Endothelial cell (in vitro differentiated cells): ENCODE measurements at regions not wholly inside any gene's neighbourhood (a gene's known extent, or its start where the extent isn't known, plus 50 kb on each side); places are given as distances from the start of the nearest gene placed in this dataset.
"Not testable (repeated sequence)": the region's sequence is repeated elsewhere in the genome, so short reads cannot be mapped to it uniquely, and the experiment has no call there.

Experiments
- DNase-seq: peaks from one replicate; pipeline ENCODE4 v3.0.0; 2021; ENCODE audit warnings: low spot score
- H3K27ac Mint-ChIP-seq: one replicate; pipeline ENCODE4 v1.8.0; 2021; ENCODE audit warnings: mixed read lengths, inconsistent platforms; ENCODE audit not compliant: unreplicated experiment
- H3K27me3 Mint-ChIP-seq: one replicate; pipeline ENCODE4 v1.8.0; 2021; ENCODE audit warnings: mild to moderate bottlenecking, moderate library complexity, mixed read lengths, inconsistent platforms; ENCODE audit not compliant: unreplicated experiment
- H3K36me3 Mint-ChIP-seq: one replicate; pipeline ENCODE4 v1.8.0; 2021; ENCODE audit warnings: mild to moderate bottlenecking, low read depth, mixed read lengths, inconsistent platforms; ENCODE audit not compliant: unreplicated experiment
- H3K4me1 Mint-ChIP-seq: one replicate; pipeline ENCODE4 v1.8.0; 2021; ENCODE audit warnings: mild to moderate bottlenecking, mixed read lengths, inconsistent platforms; ENCODE audit not compliant: unreplicated experiment
- H3K4me3 Mint-ChIP-seq: one replicate; pipeline ENCODE4 v1.8.0; 2021; ENCODE audit warnings: mild to moderate bottlenecking, mixed read lengths, inconsistent platforms; ENCODE audit not compliant: unreplicated experiment
- H3K9me3 Mint-ChIP-seq: one replicate; pipeline ENCODE4 v1.8.0; 2021; ENCODE audit warnings: mixed read lengths, inconsistent platforms; ENCODE audit not compliant: unreplicated experiment
- CTCF ChIP-seq: fragments of 200-600 bp; sonication (generic); IDR thresholded peaks from one replicate; pipeline ENCODE4 v1.5.0; 2021; ENCODE audit warnings: antibody characterized with exemption; ENCODE audit not compliant: unreplicated experiment

DNA sequence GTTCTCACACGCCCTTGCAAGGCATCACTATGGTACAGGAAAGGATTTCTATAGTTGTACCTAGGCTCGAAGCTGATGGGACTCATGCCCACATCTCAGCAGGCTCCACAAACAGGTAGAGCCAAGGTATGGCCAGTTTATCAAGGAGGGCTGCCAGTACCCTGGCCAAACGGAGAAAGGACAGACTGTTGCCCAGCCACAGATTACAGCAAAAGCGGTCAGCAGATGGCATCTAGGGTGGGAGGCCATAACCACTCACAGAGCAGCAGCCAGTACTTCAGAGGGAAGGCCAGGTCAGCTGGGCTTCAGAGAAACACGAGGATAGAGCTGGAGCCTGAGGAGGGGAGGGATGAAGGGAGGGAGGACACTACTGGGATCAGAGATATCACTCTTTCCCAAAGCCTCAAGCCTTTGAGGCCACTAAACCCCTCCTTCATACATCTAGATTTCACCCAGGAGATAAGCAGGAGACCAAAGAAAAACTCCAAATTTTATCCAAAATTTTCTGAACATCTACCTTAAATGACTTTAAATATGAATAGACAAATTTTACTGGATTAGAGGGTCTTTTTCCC is 904.2 kb upstream of the NXPH2 start:
- H3K27me3 Mint-ChIP-seq = peaks cover 2% of the 10 kb centered on the region
- H3K9me3 Mint-ChIP-seq = no peaks in the 10 kb centered on the region
- peaks cover 10% of the 10 kb centered on the region for H3K4me1 Mint-ChIP-seq
- H3K27ac Mint-ChIP-seq = no peak overlapping the region
- no peak for TF ChIP-seq CTCF
- no peak overlapping the region for H3K4me3 Mint-ChIP-seq
- DNase-seq = no peak
- H3K36me3 Mint-ChIP-seq = no peaks in the 10 kb centered on the region

- Mint-ChIP-seq H3K27ac (peak overlapping the region; percentile 27), H3K36me3 (no peaks in the 10 kb centered on the region), H3K4me3 (no peak overlapping the region), H3K4me1 (peaks cover 27% of the 10 kb centered on the region), H3K27me3 (no peaks in the 10 kb centered on the region), H3K9me3 (no peaks in the 10 kb centered on the region)
- DNase-seq = no peak
- TF ChIP-seq CTCF = no peak
Observed at GRCh38 chr2:139674577-139674976, 894.4 kb upstream of the NXPH2 start.

GRCh38 chr2:139673447-139673846 is 893.3 kb upstream of the NXPH2 start:
- H3K4me1 Mint-ChIP-seq = peaks cover 27% of the 10 kb centered on the region
- H3K27ac Mint-ChIP-seq = peak overlapping the region; percentile 87
- DNase-seq, H3K27me3 Mint-ChIP-seq, H3K4me3 Mint-ChIP-seq, H3K36me3 Mint-ChIP-seq, H3K9me3 Mint-ChIP-seq: not testable (repeated sequence)

DNA sequence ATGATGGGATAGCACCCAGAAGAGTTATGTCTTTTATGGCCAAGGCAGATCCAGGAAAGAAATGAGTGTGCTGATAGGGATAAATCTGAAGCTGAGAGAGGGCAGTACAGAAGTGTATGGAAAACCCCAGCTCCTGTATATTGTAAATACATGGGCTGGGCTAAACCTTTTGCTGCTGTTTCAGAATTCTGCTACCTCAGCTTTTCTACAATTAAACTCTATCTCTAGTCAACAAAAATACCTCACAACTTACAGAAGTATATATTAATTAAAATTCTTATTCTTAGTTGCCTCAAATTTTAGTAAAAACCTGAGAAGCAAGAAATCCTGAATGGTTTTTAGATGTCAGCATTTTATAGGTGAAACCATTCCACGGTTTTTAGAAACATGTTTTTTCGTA is 889.5 kb upstream of the NXPH2 start:
- H3K27ac Mint-ChIP-seq = no peak overlapping the region
- no peak for DNase-seq
- no peaks in the 10 kb centered on the region for H3K9me3 Mint-ChIP-seq
- peaks cover 22% of the 10 kb centered on the region for H3K4me1 Mint-ChIP-seq
- no peaks in the 10 kb centered on the region for H3K36me3 Mint-ChIP-seq
- TF ChIP-seq CTCF = no peak
- H3K4me3 Mint-ChIP-seq = no peak overlapping the region
- H3K27me3 Mint-ChIP-seq = no peaks in the 10 kb centered on the region

- Mint-ChIP-seq H3K9me3 (no peaks in the 10 kb centered on the region), H3K36me3 (no peaks in the 10 kb centered on the region), H3K4me3 (no peak overlapping the region), H3K27ac (no peak overlapping the region), H3K4me1 (no peaks in the 10 kb centered on the region), H3K27me3 (no peaks in the 10 kb centered on the region)
- no peak for TF ChIP-seq CTCF
- DNase-seq = no peak
Observed at GRCh38 chr2:139652385-139652784, 872.2 kb upstream of the NXPH2 start.

DNA sequence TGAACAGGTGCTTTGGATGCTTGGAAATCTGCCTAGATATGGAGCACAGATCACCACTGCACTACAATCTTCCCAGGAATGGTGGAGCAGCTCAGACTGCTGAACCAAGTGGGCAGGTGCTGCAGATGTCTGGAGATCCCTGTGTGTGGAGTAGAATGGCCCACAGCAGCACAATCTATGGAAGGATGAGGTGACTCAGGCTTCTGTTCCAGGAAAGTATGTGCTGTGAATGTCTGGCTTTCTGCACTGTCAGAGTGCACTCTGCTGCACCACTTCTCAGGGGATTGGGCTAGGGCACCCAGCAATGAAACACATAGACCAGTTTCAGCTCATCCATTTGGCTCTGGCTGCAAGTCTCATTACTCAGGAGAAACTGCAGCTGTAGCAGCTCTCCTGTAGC is 865.4 kb upstream of the NXPH2 start:
- H3K27ac Mint-ChIP-seq = no peak overlapping the region
- H3K9me3 Mint-ChIP-seq = no peaks in the 10 kb centered on the region
- H3K27me3 Mint-ChIP-seq = peaks cover 4% of the 10 kb centered on the region
- DNase-seq = no peak
- no peak for TF ChIP-seq CTCF
- no peaks in the 10 kb centered on the region for H3K36me3 Mint-ChIP-seq
- no peak overlapping the region for H3K4me3 Mint-ChIP-seq
- H3K4me1 Mint-ChIP-seq = no peaks in the 10 kb centered on the region
